MM.1S (cell line): ENCODE measurements at regions not wholly inside any gene's neighbourhood (a gene's known extent, or its start where the extent isn't known, plus 50 kb on each side); places are given as distances from the start of the nearest gene placed in this dataset.

Experiments used
- DNase-seq: peaks from one replicate; pipeline ENCODE4 v3.0.0-alpha.2; 2015
- H2AFZ ChIP-seq: fragments of 300-600 bp; sonication (generic); 2 replicates; pipeline ENCODE4 v1.6.0; 2016; ENCODE audit warnings: antibody characterized with exemption, low read length
- H3F3A ChIP-seq: fragments of 300-600 bp; sonication (generic); 2 replicates; pipeline ENCODE4 v1.6.1; 2016; ENCODE audit warnings: mild to moderate bottlenecking, antibody characterized with exemption, low read length, moderate library complexity, mixed read lengths; ENCODE audit not compliant: insufficient read depth
- H3K27ac ChIP-seq: fragments of 300-600 bp; sonication (generic); 2 replicates; pipeline ENCODE4 v1.5.1; 2016; ENCODE audit warnings: mild to moderate bottlenecking, low read length
- H3K27me3 ChIP-seq: fragments of 300-600 bp; sonication (generic); replicated peaks from 2 replicates; pipeline ENCODE4 v1.6.0; 2016; ENCODE audit warnings: low read length; ENCODE audit not compliant: insufficient read depth
- H3K36me3 ChIP-seq: fragments of 300-600 bp; sonication (generic); replicated peaks from 2 replicates; pipeline ENCODE4 v1.6.1; 2016; ENCODE audit warnings: mild to moderate bottlenecking, low read length, mixed read lengths; ENCODE audit not compliant: insufficient read depth
- H3K4me1 ChIP-seq: fragments of 300-600 bp; sonication (generic); 2 replicates; pipeline ENCODE4 v1.6.1; 2016; ENCODE audit warnings: low read length, mixed read lengths
- H3K4me2 ChIP-seq: fragments of 300-600 bp; sonication (generic); 2 replicates; pipeline ENCODE4 v1.6.0; 2016; ENCODE audit warnings: low read depth, low read length
- H3K4me3 ChIP-seq: fragments of 300-600 bp; sonication (generic); 2 replicates; pipeline ENCODE4 v1.5.1; 2016; ENCODE audit warnings: low read length, mixed read lengths
- H3K79me2 ChIP-seq: fragments of 300-600 bp; sonication (generic); 2 replicates; pipeline ENCODE4 v1.6.1; 2016; ENCODE audit warnings: mixed run types, low read length, mixed read lengths
- H3K9ac ChIP-seq: fragments of 300-600 bp; sonication (generic); 2 replicates; pipeline ENCODE4 v1.6.1; 2016; ENCODE audit warnings: low read length, mixed read lengths
- H3K9me2 ChIP-seq: fragments of 300-600 bp; sonication (generic); replicated peaks from 2 replicates; pipeline ENCODE4 v1.6.1; 2016; ENCODE audit warnings: mild to moderate bottlenecking, low read length, mixed read lengths; ENCODE audit not compliant: insufficient read depth
- H3K9me3 ChIP-seq: fragments of 300-600 bp; sonication (generic); replicated peaks from 2 replicates; pipeline ENCODE4 v1.6.1; 2016; ENCODE audit warnings: mild to moderate bottlenecking, low read length, mixed read lengths; ENCODE audit not compliant: insufficient read depth
- H4K20me1 ChIP-seq: fragments of 300-600 bp; sonication (generic); 2 replicates; pipeline ENCODE4 v1.6.1; 2016; ENCODE audit warnings: mild to moderate bottlenecking, low read length, moderate library complexity, mixed read lengths; ENCODE audit not compliant: insufficient read depth
- EZH2 ChIP-seq: fragments of 300-600 bp; sonication (generic); optimal IDR thresholded peaks from 2 replicates; pipeline ENCODE3; 2017; ENCODE audit warnings: low read depth, mild to moderate bottlenecking, antibody characterized with exemption, low read length, mixed read lengths
- EZH2phosphoT487 ChIP-seq: fragments of 300-600 bp; sonication (generic); IDR thresholded peaks from 2 replicates; pipeline ENCODE4 v1.6.1; 2018; ENCODE audit warnings: antibody characterized with exemption, low read length
- TF ChIP-seq, protein P1 (sequence below): fragments of 300-600 bp; sonication (generic); IDR thresholded peaks from 2 replicates; pipeline ENCODE4 v1.5.1; 2016; ENCODE audit warnings: antibody characterized with exemption, low read length, mixed read lengths

DNA sequence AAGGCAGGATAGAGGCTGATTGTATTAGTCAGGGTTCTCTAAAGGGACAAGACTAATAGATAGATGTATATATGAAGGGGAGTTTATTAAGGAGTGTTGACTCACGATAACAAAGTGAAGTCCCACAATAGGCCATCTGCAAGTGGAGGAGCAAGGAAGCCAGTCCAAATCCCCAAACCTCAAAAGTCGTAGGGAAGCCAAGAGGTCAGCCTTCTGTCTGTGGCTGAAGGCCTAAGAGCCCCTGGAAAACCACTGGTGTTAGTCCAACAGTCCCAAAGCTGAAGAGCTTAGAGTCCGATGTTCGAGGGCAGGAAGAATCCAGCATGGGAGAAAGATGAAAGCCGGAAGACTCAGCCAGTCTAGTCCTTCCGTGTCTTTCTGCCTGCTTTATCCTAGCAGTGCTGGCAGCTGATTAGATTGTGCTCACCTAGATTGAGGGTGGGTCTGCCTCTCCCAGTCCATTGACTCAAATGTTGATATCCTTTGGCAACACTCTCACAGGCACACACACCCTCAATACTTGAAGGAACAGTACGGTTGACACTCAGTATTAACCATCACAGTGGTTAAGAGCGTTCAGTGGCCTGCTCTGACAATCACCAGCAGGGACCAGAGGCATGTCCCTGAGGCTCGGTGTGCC is 135.6 kb downstream of the CSNK2A3 start:
- DNase-seq = no peak
- Histone ChIP-seq H3K36me3 (no peaks in the 10 kb centered on the region), H2AFZ (no peak overlapping the region), H3K4me3 (no peak overlapping the region), H3K27ac (no peak overlapping the region), H4K20me1 (no peaks in the 10 kb centered on the region), H3K9ac (no peak overlapping the region), H3K27me3 (no peaks in the 10 kb centered on the region), H3K9me3 (no peaks in the 10 kb centered on the region), H3K4me2 (no peak overlapping the region), H3K9me2 (no peaks in the 10 kb centered on the region), H3K4me1 (peaks cover 5% of the 10 kb centered on the region; the same call in 1 of the 2 replicates), H3K79me2 (no peaks in the 10 kb centered on the region), H3F3A (no peaks in the 10 kb centered on the region)
- no peak for TF ChIP-seq EZH2
- TF ChIP-seq, protein P1, sequence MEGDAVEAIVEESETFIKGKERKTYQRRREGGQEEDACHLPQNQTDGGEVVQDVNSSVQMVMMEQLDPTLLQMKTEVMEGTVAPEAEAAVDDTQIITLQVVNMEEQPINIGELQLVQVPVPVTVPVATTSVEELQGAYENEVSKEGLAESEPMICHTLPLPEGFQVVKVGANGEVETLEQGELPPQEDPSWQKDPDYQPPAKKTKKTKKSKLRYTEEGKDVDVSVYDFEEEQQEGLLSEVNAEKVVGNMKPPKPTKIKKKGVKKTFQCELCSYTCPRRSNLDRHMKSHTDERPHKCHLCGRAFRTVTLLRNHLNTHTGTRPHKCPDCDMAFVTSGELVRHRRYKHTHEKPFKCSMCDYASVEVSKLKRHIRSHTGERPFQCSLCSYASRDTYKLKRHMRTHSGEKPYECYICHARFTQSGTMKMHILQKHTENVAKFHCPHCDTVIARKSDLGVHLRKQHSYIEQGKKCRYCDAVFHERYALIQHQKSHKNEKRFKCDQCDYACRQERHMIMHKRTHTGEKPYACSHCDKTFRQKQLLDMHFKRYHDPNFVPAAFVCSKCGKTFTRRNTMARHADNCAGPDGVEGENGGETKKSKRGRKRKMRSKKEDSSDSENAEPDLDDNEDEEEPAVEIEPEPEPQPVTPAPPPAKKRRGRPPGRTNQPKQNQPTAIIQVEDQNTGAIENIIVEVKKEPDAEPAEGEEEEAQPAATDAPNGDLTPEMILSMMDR = no peak
- no peak for TF ChIP-seq EZH2phosphoT487

DNA sequence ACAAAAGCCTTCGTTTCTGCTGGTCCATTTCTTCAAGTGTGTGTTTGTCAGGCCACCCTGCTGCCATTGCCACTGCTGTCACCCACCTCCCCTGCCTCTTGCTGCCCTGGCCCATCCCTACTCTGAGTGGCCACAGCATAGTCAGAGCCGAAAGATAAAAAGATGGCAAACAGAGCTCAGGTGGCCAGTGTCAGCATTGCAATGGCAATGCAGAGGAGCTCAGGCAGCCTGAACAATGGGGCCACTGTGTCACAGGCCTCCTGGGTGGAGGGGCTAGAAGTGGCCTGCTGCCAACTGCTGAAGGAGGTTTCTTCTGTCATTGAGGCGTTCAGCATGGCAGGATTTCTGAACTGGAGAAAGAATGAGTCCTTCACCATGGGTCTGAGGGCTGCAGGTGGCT is 137.1 kb downstream of the CSNK2A3 start:
- H3K9me3 ChIP-seq = no peaks in the 10 kb centered on the region
- no peaks in the 10 kb centered on the region for H3K79me2 ChIP-seq
- H3F3A ChIP-seq = no peaks in the 10 kb centered on the region
- H4K20me1 ChIP-seq = no peaks in the 10 kb centered on the region
- H3K4me1 ChIP-seq = peaks cover 5% of the 10 kb centered on the region; the same call in 1 of the 2 replicates
- no peak overlapping the region for H3K9ac ChIP-seq
- H3K27me3 ChIP-seq = no peaks in the 10 kb centered on the region
- H3K36me3 ChIP-seq = no peaks in the 10 kb centered on the region
- no peaks in the 10 kb centered on the region for H3K9me2 ChIP-seq
- H3K27ac ChIP-seq = no peak overlapping the region
- no peak for DNase-seq
- no peak overlapping the region for H3K4me2 ChIP-seq
- no peak for TF ChIP-seq EZH2phosphoT487
- no peak for TF ChIP-seq EZH2
- TF ChIP-seq, protein P1 = no peak
- no peak overlapping the region for H3K4me3 ChIP-seq
- no peak overlapping the region for H2AFZ ChIP-seq

DNA sequence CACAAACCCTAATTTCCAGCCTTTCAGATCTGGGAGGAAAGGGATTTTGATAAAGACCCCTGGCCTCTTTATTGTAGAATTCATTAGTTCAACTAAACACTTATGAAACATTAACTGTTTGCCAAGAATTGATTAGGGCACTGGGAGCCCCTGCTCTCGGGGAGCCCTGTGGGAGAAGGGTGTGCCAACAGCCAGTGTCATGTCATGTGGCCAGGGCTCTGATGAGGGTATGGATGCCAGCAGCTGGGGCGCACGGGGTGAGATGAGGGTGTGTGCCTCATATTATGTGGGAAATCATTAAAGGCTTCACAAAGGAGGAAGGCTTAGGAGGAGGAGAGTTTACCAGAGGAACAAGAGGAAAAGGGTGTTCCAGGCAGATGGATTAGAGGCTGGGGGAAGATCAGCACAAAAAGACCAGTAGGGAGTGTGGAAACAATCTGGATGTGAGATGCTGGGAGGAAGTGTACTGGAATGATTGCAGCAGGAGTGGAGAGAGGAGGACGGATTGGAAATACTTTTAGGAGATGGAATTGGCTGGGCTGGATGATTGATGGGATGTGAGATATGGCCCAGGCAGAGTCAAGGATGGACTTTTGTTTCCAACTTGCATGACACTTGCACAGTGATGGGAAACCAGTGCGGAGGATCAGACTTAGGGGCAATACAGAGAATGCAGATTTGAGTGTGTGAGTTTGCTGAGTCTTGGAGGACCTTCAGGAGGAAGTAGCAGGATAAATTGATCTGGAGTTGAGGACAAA is 137.8 kb downstream of the CSNK2A3 start:
- DNase-seq = no peak
- Histone ChIP-seq H3K4me2 (no peak overlapping the region), H4K20me1 (no peaks in the 10 kb centered on the region), H3K4me1 (peaks cover 5% of the 10 kb centered on the region; the same call in 1 of the 2 replicates), H3K9ac (no peak overlapping the region), H3K27me3 (no peaks in the 10 kb centered on the region), H3K9me2 (no peaks in the 10 kb centered on the region), H3K27ac (no peak overlapping the region), H3K79me2 (no peaks in the 10 kb centered on the region), H3K9me3 (no peaks in the 10 kb centered on the region), H3K36me3 (no peaks in the 10 kb centered on the region), H3F3A (no peaks in the 10 kb centered on the region), H3K4me3 (no peak overlapping the region), H2AFZ (no peak overlapping the region)
- TF ChIP-seq EZH2 (no peak), EZH2phosphoT487 (no peak)
- TF ChIP-seq, protein P1 = no peak
